ENCODE measurements at regions not wholly inside any gene's neighbourhood (a gene's known extent, or its start where the extent isn't known, plus 50 kb on each side); places are given as distances from the start of the nearest gene placed in this dataset.

- no peak for TF ChIP-seq CTCF (IDR thresholded peaks at IDR 0.05; ENCODE audit: insufficient read depth, low read depth, low read length, missing control alignments)
- H3K4me3 ChIP-seq (ENCODE audit: low read depth, low read length), result peak overlapping the region; percentile 29
- peak; percentile 52 for DNase-seq (ENCODE audit: low read depth)
Observed at GRCh38 chr6:137706083-137706750, 160.8 kb upstream of the TNFAIP3 start.

- peak overlapping the region; percentile 29 for H3K4me3 ChIP-seq (ENCODE audit: low read depth, low read length)
- TF ChIP-seq CTCF (IDR thresholded peaks at IDR 0.05; ENCODE audit: insufficient read depth, low read depth, low read length, missing control alignments), result no peak
- no peak for DNase-seq (ENCODE audit: low read depth)
Observed at GRCh38 chr6:137707038-137707589, 159.9 kb upstream of the TNFAIP3 start.

- H3K4me3 ChIP-seq (ENCODE audit: low read depth, low read length), result peak overlapping the region; percentile 17
Observed at GRCh38 chr6:137707590-137708360, 159.3 kb upstream of the TNFAIP3 start.

GRCh38 chr6:137708481-137708880 lies 158.6 kb upstream of the TNFAIP3 start:
- DNase-seq (ENCODE audit: low read depth), result no peak
- H3K4me3 ChIP-seq (ENCODE audit: low read depth, low read length), result peak overlapping the region; percentile 5
- TF ChIP-seq CTCF (IDR thresholded peaks at IDR 0.05; ENCODE audit: insufficient read depth, low read depth, low read length, missing control alignments), result no peak

More at GRCh38 chr6:137707590-137708360, 159.3 kb upstream of the TNFAIP3 start:
- peak; percentile 95 for DNase-seq (ENCODE audit: low read depth)
- TF ChIP-seq CTCF (IDR thresholded peaks at IDR 0.05; ENCODE audit: insufficient read depth, low read depth, low read length, missing control alignments), result peak; percentile 66

- no peak overlapping the region for H3K4me3 ChIP-seq (ENCODE audit: low read depth, low read length)
- DNase-seq (ENCODE audit: low read depth), result peak; percentile 49
- no peak for TF ChIP-seq CTCF (IDR thresholded peaks at IDR 0.05; ENCODE audit: insufficient read depth, low read depth, low read length, missing control alignments)
Observed at GRCh38 chr6:137709424-137710236, 157.4 kb upstream of the TNFAIP3 start.

GRCh38 chr6:137711972-137712371 lies 155.1 kb upstream of the TNFAIP3 start:
- TF ChIP-seq CTCF (IDR thresholded peaks at IDR 0.05; ENCODE audit: insufficient read depth, low read depth, low read length, missing control alignments), result no peak
- H3K4me3 ChIP-seq (ENCODE audit: low read depth, low read length), result no peak overlapping the region
- peak; percentile 18 for DNase-seq (ENCODE audit: low read depth)
